ENCODE measurements at regions not wholly inside any gene's neighbourhood (a gene's known extent, or its start where the extent isn't known, plus 50 kb on each side); places are given as distances from the start of the nearest gene placed in this dataset.
"Not testable (repeated sequence)": the region's sequence is repeated elsewhere in the genome, so short reads cannot be mapped to it uniquely, and the experiment has no call there.

- DNase-seq (ENCODE audit: low read depth in 3 of 3, low spot score in 1 of 3): not testable (repeated sequence)
Measured at GRCh38 chrX:74181976-74182375, 122.0 kb upstream of the ZCCHC13 start.

GRCh38 chrX:74180716-74181115, 123.3 kb upstream of the ZCCHC13 start:
- no peak for DNase-seq (ENCODE audit: low read depth in 3 of 3, low spot score in 1 of 3)

- DNase-seq (ENCODE audit: low read depth in 3 of 3, low spot score in 1 of 3): no peak
Measured at GRCh38 chrX:74179990-74180389, 124.0 kb upstream of the ZCCHC13 start.

- no peak for DNase-seq (ENCODE audit: low read depth in 3 of 3, low spot score in 1 of 3)
Measured at GRCh38 chrX:74179499-74179898, 124.5 kb upstream of the ZCCHC13 start.

GRCh38 chrX:74179071-74179470, 124.9 kb upstream of the ZCCHC13 start:
- no peak for DNase-seq (ENCODE audit: low read depth in 3 of 3, low spot score in 1 of 3)

DNA sequence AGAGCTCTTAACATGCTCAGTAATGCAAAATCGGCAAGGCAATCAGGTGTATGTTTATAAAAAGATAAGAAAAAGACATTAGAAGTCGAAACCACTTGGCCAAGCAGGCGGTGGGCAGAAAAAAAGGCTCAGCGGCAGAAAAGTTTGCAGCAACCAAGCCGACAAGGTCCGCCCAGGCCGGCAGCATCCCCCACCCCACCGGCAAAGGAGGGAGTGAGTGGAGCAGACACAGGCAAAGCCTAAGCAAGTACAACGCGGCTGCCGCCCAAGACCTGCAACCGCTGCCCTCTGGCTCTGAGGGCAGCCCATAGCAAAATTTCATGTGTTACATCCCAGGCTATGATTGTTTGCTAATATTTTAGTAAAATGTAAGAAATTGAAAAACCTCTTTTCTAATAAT, 125.4 kb upstream of the ZCCHC13 start:
- DNase-seq (ENCODE audit: low read depth in 3 of 3, low spot score in 1 of 3): no peak

DNA sequence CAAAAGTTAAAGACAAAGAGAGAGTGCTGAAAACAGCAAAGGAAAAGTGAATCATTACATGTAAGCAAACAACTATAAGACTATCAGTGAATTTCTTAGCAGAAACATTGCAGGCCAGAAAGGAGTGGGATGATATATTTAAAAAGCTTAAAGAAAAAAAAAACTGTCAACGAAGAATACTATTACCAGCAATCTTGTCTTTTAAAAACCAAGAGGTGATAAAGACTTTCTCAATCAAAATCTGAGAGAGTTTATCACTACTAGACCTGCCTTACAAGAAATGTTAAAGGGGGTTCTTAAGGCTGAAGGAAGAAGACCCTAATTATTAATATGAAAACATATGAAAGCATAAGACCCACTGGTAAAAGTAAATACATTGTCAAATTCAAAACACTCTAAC, 132.5 kb upstream of the ZCCHC13 start:
- DNase-seq (ENCODE audit: low read depth in 3 of 3, low spot score in 1 of 3): no peak

GRCh38 chrX:74162199-74162598, 141.8 kb upstream of the ZCCHC13 start:
- no peak for DNase-seq (ENCODE audit: low read depth in 3 of 3, low spot score in 1 of 3)

DNA sequence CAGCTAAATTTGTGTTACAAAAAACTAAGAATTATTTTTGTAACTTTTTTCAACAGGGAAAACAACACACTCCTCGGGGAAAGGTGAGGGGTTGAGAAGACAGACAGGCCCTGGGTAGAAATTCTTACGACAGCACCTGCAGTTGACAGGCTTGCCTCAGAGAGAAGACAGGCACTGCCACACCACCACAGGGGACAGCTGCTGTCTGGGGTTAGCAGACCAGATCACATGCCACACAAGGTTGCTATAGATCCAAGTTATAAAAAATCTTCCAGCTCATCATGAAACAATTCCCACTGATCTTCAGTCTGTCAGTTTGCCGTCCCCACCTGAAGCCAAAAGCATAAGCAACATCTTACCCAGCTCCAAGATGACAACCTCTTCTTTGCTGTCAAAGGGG, 143.2 kb upstream of the ZCCHC13 start:
- no peak for DNase-seq (ENCODE audit: low read depth in 3 of 3, low spot score in 1 of 3)

DNA sequence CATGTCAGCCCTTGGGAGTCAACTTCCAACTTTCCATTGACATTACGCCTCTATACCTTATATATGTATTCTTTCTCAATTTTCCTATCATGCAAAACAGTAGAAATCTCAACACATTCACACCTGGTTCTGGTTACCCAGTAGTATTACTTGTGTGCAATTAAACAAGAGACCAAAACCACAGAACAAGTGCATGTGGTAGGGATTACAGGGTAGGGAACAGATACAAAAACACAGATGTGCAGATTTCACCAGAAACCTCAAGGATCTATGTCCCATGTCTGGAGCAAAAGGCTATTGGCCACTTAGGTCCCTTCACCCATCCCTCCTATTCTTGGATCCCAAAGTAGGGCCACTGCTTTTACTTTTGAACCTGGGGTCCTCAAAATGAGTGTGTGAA, 143.6 kb upstream of the ZCCHC13 start:
- DNase-seq (ENCODE audit: low read depth in 3 of 3, low spot score in 1 of 3): no peak

- DNase-seq (ENCODE audit: low read depth in 3 of 3, low spot score in 1 of 3): no peak
Measured at GRCh38 chrX:74147439-74147838, 156.5 kb upstream of the ZCCHC13 start.

- DNase-seq (ENCODE audit: low read depth in 3 of 3, low spot score in 1 of 3): no peak
Measured at GRCh38 chrX:74138943-74139342, 165.0 kb upstream of the ZCCHC13 start.

DNA sequence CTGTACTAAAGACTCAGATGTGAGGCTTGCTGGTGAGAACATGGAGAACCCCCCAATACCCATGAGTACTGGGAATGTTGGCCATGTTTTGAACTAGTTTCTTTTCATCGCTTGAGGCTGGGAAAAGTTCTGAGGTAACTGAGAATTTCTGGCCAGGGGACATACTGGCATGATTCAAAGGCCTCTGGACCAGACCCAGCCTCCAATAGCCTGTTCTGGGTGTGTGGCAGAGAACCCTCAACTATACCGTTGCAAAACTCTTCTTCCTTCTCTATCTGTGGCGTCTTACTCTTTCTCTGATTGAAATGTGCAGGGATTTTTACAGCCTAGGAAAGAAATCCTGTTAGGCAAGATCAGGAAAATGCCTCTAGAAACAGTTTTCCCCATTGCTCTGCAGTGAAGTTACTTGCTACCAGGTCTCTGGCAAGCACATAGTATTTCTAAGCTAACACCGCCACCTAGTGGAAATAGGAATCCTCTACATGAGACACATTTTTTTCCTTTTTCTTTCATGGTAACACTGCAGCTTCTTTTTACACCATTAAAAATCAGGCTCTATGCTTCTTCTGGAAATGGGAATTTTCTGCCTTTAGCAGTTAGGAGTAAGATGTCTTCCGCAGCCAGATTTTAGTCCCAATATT, 170.7 kb upstream of the ZCCHC13 start:
- DNase-seq (ENCODE audit: low read depth in 3 of 3, low spot score in 1 of 3): no peak

GRCh38 chrX:74132280-74132679, 171.7 kb upstream of the ZCCHC13 start:
- no peak for DNase-seq (ENCODE audit: low read depth in 3 of 3, low spot score in 1 of 3)

DNA sequence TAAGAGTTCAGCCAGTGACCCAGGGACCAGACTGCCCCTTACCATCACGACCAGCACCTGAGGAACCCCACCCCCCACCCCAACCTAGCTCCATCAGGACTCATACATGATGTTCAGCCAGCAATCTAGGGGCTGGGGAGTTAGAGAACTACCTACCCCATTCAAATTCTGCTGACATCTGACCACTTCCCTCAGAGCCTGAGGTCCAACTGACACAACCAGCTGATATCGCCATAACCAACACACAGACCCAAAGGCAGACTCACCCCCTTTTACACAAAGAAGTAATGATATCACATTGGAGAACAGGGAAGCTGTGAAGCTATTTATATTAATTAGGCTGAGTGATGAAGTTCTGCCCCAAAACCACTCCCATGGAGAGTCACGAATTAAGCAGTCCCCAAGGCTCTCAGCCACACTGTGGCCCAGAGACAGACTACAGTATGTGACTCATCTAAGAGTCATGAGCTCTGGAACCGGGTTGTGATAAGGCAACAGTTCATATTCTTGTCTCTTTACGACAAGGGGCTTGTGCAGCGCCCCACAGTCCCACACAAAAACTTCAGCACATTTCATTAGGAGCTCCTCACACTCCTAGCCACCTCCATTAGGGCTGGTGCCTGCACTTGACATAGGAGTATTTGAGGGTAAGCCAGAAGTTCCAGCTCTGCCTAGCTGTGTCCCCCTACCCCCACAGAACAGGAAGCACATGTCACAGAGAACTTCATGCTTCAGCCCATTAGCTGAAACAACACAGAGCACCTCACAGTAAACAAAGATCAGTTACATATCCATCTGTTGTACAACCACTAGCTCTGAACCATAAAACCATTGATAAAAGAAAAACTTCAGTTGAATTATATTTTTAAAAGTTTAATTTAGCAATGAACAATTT, 184.7 kb upstream of the ZCCHC13 start:
- no peak for DNase-seq (ENCODE audit: low read depth in 3 of 3, low spot score in 1 of 3)

DNA sequence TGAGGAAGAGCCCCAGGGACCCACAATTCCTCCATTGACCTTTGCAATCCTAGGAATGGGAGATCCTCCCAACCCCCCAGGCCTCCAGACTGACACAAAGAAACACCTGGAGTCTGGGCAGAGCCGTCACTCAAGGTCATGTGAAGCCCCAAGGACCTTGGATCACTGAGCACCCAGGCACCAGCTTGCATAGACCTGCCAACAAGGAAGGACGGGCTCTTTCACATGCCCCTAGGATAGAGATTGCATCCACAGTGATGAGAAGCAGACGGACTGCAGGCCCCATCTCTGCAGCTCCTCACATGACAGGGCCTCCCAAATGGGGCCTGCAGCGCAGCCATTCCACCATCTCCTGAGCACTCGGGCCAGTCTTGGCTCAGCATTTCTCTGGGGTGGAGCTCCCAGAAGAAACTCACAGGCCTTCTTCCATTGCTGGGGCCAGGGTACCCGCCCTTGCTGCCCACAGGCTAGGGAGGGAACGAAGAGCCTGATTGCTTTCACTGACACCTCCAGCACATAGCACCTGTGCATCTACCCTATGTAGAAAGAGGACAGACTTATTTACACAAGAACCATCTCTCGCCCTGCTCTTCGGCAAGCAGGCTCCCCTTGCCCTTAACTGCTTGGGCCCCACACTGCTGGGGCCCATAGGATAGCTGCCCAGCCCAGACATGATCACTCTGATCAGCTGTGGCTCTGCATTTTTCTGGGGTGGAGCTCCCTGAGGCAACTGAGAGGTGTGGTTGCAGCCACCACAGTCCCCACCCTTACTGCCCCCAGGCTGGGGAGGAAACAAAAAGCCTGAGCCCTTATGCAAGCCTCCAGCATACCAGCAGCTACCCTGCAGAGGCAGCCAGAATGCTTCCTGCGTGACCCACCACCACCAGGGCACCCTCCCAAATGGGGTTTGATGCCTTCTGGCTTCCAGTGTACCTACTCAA, 185.7 kb upstream of the ZCCHC13 start:
- no peak for DNase-seq (ENCODE audit: low read depth in 3 of 3, low spot score in 1 of 3)

DNA sequence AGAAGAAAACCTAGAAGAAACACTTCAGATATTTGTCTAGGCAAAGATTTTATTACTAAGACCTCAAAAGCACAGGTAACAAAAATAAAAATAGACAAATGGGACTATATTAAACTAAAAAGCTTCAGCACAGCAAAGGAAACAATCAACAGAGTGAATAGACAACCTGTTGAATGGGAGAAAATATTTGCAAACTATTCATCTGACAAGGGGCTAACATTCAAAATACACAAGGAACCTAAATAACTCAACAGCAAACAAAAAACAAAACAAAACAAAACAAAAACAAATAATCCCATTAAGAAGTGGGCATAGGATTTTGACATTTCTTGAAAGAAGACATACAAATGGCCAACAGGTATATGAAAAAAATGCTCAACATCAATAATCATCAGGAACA, 192.7 kb upstream of the ZCCHC13 start:
- no peak for DNase-seq (ENCODE audit: low read depth in 3 of 3, low spot score in 1 of 3)

DNA sequence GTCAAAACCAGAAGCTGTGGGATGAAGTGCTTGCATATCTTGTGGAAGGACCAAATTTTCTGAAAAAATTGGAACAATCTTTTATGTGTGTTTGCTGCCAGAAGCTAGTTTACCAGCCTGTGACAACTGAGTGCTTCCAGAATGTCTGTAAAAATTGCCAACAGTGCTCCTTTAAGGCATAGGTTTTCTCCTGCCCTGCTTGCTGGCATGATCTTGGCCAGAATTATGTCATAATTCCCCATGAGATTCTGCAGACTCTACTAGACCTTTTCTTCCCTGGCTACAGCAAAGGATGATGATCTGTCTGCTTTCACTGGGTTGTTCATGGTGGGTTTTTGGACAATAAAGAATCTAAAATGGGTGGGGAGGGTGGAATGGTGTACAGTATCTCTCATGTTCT, 196.3 kb upstream of the ZCCHC13 start:
- DNase-seq (ENCODE audit: low read depth in 3 of 3, low spot score in 1 of 3): no peak

GRCh38 chrX:74104356-74105015, 199.5 kb upstream of the ZCCHC13 start:
- no peak for DNase-seq (ENCODE audit: low read depth in 3 of 3, low spot score in 1 of 3)

DNA sequence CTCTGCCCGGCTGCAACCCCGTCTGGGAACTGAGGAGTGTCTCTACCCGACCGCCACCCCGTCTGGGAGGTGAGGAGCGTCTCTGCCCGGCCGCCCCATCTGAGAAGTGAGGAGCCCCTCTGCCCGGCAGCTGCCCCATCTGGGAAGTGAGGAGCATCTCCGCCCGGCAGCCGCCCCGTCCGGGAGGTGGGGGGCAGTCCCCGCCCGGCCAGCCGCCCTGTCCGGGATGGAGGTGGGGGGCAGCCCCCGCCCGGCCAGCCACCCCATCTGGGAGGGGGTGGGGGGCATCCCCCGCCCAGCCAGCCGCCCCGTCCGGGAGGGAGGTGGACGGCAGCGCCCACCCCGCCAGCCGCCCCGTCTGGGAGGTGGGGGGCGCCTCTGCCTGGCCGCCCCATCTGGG, 205.6 kb upstream of the ZCCHC13 start:
- DNase-seq (ENCODE audit: low read depth in 3 of 3, low spot score in 1 of 3): not testable (repeated sequence)

- DNase-seq (ENCODE audit: low read depth in 3 of 3, low spot score in 1 of 3): no peak
Measured at GRCh38 chrX:74090049-74090448, 213.9 kb upstream of the ZCCHC13 start.

All from stimulated activated CD4-positive, alpha-beta T cell treated with anti-CD3 and anti-CD28 coated beads, TNF-alpha, amount 100 ng/mL, for 1 hour (primary cell).